Keratinocyte (primary cell): ENCODE measurements at regions not wholly inside any gene's neighbourhood (a gene's known extent, or its start where the extent isn't known, plus 50 kb on each side); places are given as distances from the start of the nearest gene placed in this dataset.

Experiments used
- EZH2 ChIP-seq: IDR thresholded peaks from one replicate; pipeline ENCODE4 v1.6.1; 2012; ENCODE audit warnings: inconsistent platforms, mild to moderate bottlenecking, low read length, moderate library complexity
- TF ChIP-seq, protein P1 (sequence below), 3 experiments: IDR thresholded peaks in 1 of 3; conservative IDR thresholded peaks in 1 of 3; optimal IDR thresholded peaks in 1 of 3; 2 replicates in 2 of 3; 3 replicates in 1 of 3; pipeline versions ENCODE3 to v1.5.1; 2011; ENCODE audit warnings: low read length in 3 of 3, mild to moderate bottlenecking in 3 of 3, moderate library complexity in 2 of 3, control low read depth in 1 of 3, inconsistent platforms in 1 of 3; ENCODE audit not compliant: insufficient read depth in 2 of 3; ENCODE audit errors: extremely low read depth in 1 of 3

- TF ChIP-seq, protein P1, sequence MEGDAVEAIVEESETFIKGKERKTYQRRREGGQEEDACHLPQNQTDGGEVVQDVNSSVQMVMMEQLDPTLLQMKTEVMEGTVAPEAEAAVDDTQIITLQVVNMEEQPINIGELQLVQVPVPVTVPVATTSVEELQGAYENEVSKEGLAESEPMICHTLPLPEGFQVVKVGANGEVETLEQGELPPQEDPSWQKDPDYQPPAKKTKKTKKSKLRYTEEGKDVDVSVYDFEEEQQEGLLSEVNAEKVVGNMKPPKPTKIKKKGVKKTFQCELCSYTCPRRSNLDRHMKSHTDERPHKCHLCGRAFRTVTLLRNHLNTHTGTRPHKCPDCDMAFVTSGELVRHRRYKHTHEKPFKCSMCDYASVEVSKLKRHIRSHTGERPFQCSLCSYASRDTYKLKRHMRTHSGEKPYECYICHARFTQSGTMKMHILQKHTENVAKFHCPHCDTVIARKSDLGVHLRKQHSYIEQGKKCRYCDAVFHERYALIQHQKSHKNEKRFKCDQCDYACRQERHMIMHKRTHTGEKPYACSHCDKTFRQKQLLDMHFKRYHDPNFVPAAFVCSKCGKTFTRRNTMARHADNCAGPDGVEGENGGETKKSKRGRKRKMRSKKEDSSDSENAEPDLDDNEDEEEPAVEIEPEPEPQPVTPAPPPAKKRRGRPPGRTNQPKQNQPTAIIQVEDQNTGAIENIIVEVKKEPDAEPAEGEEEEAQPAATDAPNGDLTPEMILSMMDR (optimal IDR thresholded peaks at IDR 0.05 in 1 of 3, IDR thresholded peaks at IDR 0.05 in 1 of 3, conservative IDR thresholded peaks at IDR 0.05 in 1 of 3; ENCODE audit: extremely low read depth in 1 of 3, insufficient read depth in 2 of 3, low read length in 3 of 3), result no peak
- no peak for TF ChIP-seq EZH2
These were observed 114.0 kb upstream of the HSF2 start for GRCh38 chr6:122285292-122285913.
